Gastrocnemius medialis (tissue), 4 donors: ENCODE measurements at regions not wholly inside any gene's neighbourhood (a gene's known extent, or its start where the extent isn't known, plus 50 kb on each side); places are given as distances from the start of the nearest gene placed in this dataset.

Experiments used
- ATAC-seq, 2 donors: fragments of 150-250 bp; one replicate each; pipeline ENCODE4 v1.9.1; 2016
- DNase-seq, 2 donors: peaks; one replicate each; pipeline ENCODE4 v3.0.0-alpha.2; 2019
- H3K27ac ChIP-seq, 4 donors: fragments of 200-600 bp; sonication (generic); 1 replicate in 1 of 4; 2 replicates in 3 of 4; pipeline ENCODE4 v1.5.1; 2016 to 2018; ENCODE audit warnings: mild to moderate bottlenecking in 2 of 4, moderate library complexity in 1 of 4
- H3K27me3 ChIP-seq, 3 donors: fragments of 200-600 bp; sonication (generic) in 2 of 3; 1 replicate in 1 of 3; 2 replicates in 2 of 3; pipeline versions ENCODE4 v1.5.1 to v1.6.0; 2016 to 2019; ENCODE audit warnings: mild to moderate bottlenecking in 1 of 3, moderate library complexity in 1 of 3
- H3K36me3 ChIP-seq, 2 donors: fragments of 200-600 bp; sonication (generic) in 1 of 2; one replicate each; pipeline ENCODE4 v1.5.1; 2017 to 2018
- H3K4me1 ChIP-seq, 2 donors: fragments of 200-600 bp; sonication (generic) in 1 of 2; one replicate each; pipeline ENCODE4 v1.5.1; 2016 to 2017; ENCODE audit warnings: mild to moderate bottlenecking in 2 of 2
- H3K4me3 ChIP-seq, 4 donors: fragments of 200-600 bp; sonication (generic) in 3 of 4; 1 replicate in 1 of 4; 2 replicates in 3 of 4; pipeline ENCODE4 v1.5.1; 2016 to 2019; ENCODE audit warnings: mild to moderate bottlenecking in 2 of 4
- H3K9me3 ChIP-seq, 3 donors: fragments of 200-600 bp; sonication (generic) in 2 of 3; 1 replicate in 1 of 3; 2 replicates in 2 of 3; pipeline ENCODE4 v1.5.1; 2016 to 2019
- CTCF ChIP-seq, 5 experiments: fragments of 450-650 bp in 3 of 5; fragments of 200-600 bp in 2 of 5; sonication (generic) in 2 of 5; IDR thresholded peaks in 4 of 5; conservative IDR thresholded peaks in 1 of 5; 1 replicate in 4 of 5; 2 replicates in 1 of 5; pipeline ENCODE4 v1.5.1; 2016 to 2019; ENCODE audit warnings: antibody characterized with exemption in 5 of 5, mild to moderate bottlenecking in 3 of 5, moderate library complexity in 3 of 5
- POLR2A ChIP-seq, 2 donors: fragments of 450-650 bp; IDR thresholded peaks; one replicate each; pipeline ENCODE4 v1.6.1; 2017; ENCODE audit warnings: antibody characterized with exemption in 2 of 2, mild to moderate bottlenecking in 2 of 2, moderate library complexity in 2 of 2
- in situ Hi-C, 4 donors: fragments of 200-750 bp; cut with MboI; loops; one replicate each; pipeline versions ENCODE4 v1.15.0 to v1.8.0; 2017; ENCODE audit warnings: low sequenced_read_pairs in 4 of 4
- intact Hi-C: fragments of 100-400 bp; cut with DNase I; formaldehyde crosslinking; loops from one replicate; pipeline ENCODE4 v1.15.1; 2023; ENCODE audit warnings: low total_unique reads

- in situ Hi-C loops (no loop called here), intact Hi-C loops (no loop called here)
- Histone ChIP-seq H3K27ac (no peak overlapping the region), H3K27me3 (peaks cover 0 to 8% (median 0%) of the 10 kb centered on the region in 3 donors), H3K36me3 (no peaks in the 10 kb centered on the region), H3K4me1 (peaks cover 8 to 9% of the 10 kb centered on the region in 2 donors), H3K4me3 (no peak overlapping the region), H3K9me3 (no peaks in the 10 kb centered on the region)
- ATAC-seq (no peak), DNase-seq (no peak)
- TF ChIP-seq POLR2A (IDR thresholded peaks at IDR 0.05): no peak
- no peak for TF ChIP-seq CTCF (IDR thresholded peaks at IDR 0.05 in 4 of 5, conservative IDR thresholded peaks at IDR 0.05 in 1 of 5)
Measured at GRCh38 chr15:70379134-70379533, 281.4 kb upstream of the TLE3 start.

- TF ChIP-seq CTCF (IDR thresholded peaks at IDR 0.05 in 4 of 5, conservative IDR thresholded peaks at IDR 0.05 in 1 of 5): no peak
- TF ChIP-seq POLR2A (IDR thresholded peaks at IDR 0.05): no peak
- H3K27me3 ChIP-seq: peaks cover 0 to 8% (median 0%) of the 10 kb centered on the region in 3 donors
- in situ Hi-C loops (no loop called here), intact Hi-C loops (no loop called here)
- no peaks in the 10 kb centered on the region for H3K36me3 ChIP-seq
- DNase-seq (no peak), ATAC-seq (no peak)
- no peak overlapping the region for H3K27ac ChIP-seq
- H3K4me3 ChIP-seq: no peak overlapping the region
- peaks cover 8 to 9% of the 10 kb centered on the region in 2 donors for H3K4me1 ChIP-seq
- no peaks in the 10 kb centered on the region for H3K9me3 ChIP-seq
Measured at GRCh38 chr15:70378126-70379031, 280.7 kb upstream of the TLE3 start.

GRCh38 chr15:70376929-70377691, 279.4 kb upstream of the TLE3 start:
- ATAC-seq (peak; percentile 54 to 76), DNase-seq (peak; percentile 28 to 35)
- in situ Hi-C loops (no loop called here), intact Hi-C loops (no loop called here)
- H3K9me3 ChIP-seq: no peaks in the 10 kb centered on the region
- H3K36me3 ChIP-seq: no peaks in the 10 kb centered on the region
- TF ChIP-seq CTCF (IDR thresholded peaks at IDR 0.05 in 4 of 5, conservative IDR thresholded peaks at IDR 0.05 in 1 of 5): no peak
- no peak for TF ChIP-seq POLR2A (IDR thresholded peaks at IDR 0.05)
- peaks cover 0 to 8% (median 0%) of the 10 kb centered on the region in 3 donors for H3K27me3 ChIP-seq
- peak overlapping the region in 2 of 4 donors; percentile 0 to 31 for H3K4me3 ChIP-seq
- H3K27ac ChIP-seq: no peak overlapping the region
- peaks cover 8 to 9% of the 10 kb centered on the region in 2 donors for H3K4me1 ChIP-seq

- no peak for TF ChIP-seq CTCF (IDR thresholded peaks at IDR 0.05 in 4 of 5, conservative IDR thresholded peaks at IDR 0.05 in 1 of 5)
- no peak for TF ChIP-seq POLR2A (IDR thresholded peaks at IDR 0.05)
- ATAC-seq: peak; percentile 7 to 12
- Histone ChIP-seq H3K27me3 (peaks cover 0 to 8% (median 0%) of the 10 kb centered on the region in 3 donors), H3K4me1 (peaks cover 8 to 9% of the 10 kb centered on the region in 2 donors), H3K36me3 (no peaks in the 10 kb centered on the region), H3K27ac (no peak overlapping the region), H3K9me3 (no peaks in the 10 kb centered on the region), H3K4me3 (peak overlapping the region in 2 of 4 donors; percentile 0 to 31)
- in situ Hi-C loops: no loop called here
- intact Hi-C loops: no loop called here
- DNase-seq: no peak
Measured at GRCh38 chr15:70376031-70376928, 278.6 kb upstream of the TLE3 start.
